ENCODE measurements at regions not wholly inside any gene's neighbourhood (a gene's known extent, or its start where the extent isn't known, plus 50 kb on each side); places are given as distances from the start of the nearest gene placed in this dataset.

DNA sequence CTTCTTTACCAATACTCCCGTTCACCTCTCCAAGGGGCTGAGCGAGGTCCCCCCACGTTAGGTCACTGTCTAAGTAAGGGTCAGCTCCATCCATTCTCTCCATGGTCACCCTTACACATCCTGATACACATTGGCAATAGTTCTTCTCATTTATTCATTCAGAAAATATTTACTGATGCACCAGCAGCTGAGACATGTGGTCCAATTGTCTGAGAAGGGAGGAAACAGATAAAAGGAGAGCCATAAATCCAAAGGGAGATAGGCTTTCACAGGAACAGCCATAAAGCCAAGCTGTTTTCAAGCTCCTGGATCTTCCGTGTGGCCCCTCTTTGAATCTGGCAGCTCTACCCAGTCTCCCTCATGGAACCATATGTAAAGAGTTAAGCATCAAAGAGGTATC lies 121.2 kb downstream of the TXNL1 start (continued):
- no peak for TF ChIP-seq STAT1 (conservative IDR thresholded peaks at IDR 0.05)

DNA sequence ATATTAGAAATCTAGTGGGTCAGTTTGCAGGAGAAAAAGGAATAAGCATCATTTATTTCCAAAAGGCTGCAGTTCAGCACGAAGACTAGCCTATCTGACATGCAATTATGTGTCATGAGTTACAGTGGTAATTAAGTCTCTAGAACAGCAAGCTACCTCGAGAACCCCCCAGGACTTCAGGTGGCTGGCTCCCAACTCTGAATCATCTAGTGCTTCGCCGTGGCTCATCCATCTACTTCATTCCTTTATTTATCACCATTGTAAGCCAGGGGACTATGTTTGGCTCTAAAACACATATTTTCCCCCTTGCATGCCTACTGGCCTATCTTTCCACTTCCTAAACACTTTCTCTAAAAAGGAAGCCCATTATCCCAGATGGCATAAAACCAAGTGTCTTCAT lies 121.6 kb downstream of the TXNL1 start:
- intact Hi-C loops (cut with micrococcal nuclease; ENCODE audit: unreplicated experiment) (no loop called here), in situ Hi-C loops (cut with MboI) (no loop called here)
- FAIRE-seq (no peak), DNase-seq (ENCODE audit: low read depth, low spot score) (no peak), ATAC-seq (no peak)
- ChIA-PET SMC1A (ENCODE audit: uncharacterized antibody, unreplicated experiment) (interaction anchor here (0.7 to 1.4 kb wide), 3 partner anchors 9 to 399 kb away, joined by 3 to 4 read pairs (median 3); no protein-coding TSS in a partner anchor), CTCF (no interaction called here), RAD21 (ENCODE audit: unreplicated experiment) (no interaction called here), POLR2A (no interaction called here)
- H3K9me3 ChIP-seq (replicated peaks; ENCODE audit: control insufficient read depth, insufficient read depth, low read length), result no peaks in the 10 kb centered on the region
- H4K20me1 ChIP-seq (ENCODE audit: control insufficient read depth, insufficient read depth), result no peaks in the 10 kb centered on the region
- WGBS (ENCODE audit: insufficient coverage, insufficient replicate concordance, low lambda C conversion rate, missing lambda C conversion rate), result 15% methylated on average over 4 of the region's 4 CpGs
- no peaks in the 10 kb centered on the region for H3K36me3 ChIP-seq (ENCODE audit: control insufficient read depth in 2 of 2, insufficient read depth in 2 of 2, low read length in 1 of 2)
- TF ChIP-seq RAD21 (IDR thresholded peaks at IDR 0.05; ENCODE audit: insufficient read depth, low read depth, low read length) (no peak), CBFB (IDR thresholded peaks at IDR 0.05; ENCODE audit: low read depth) (no peak), NRF1 (conservative IDR thresholded peaks at IDR 0.05; ENCODE audit: low read depth, low read length) (no peak), ZNF207 (IDR thresholded peaks at IDR 0.05; ENCODE audit: borderline replicate concordance) (no peak), HDAC6 (IDR thresholded peaks at IDR 0.05; ENCODE audit: unreplicated experiment) (no peak), TBL1XR1 (IDR thresholded peaks at IDR 0.05; ENCODE audit: low read depth, low read length) (no peak), EED (IDR thresholded peaks at IDR 0.05; ENCODE audit: low read depth) (no peak), FOS (IDR thresholded peaks at IDR 0.05; ENCODE audit: borderline replicate concordance, extremely low read depth, insufficient read length) (no peak), IKZF2 (IDR thresholded peaks at IDR 0.05) (no peak), SMARCA5 (IDR thresholded peaks at IDR 0.05) (no peak), CHD1 (IDR thresholded peaks at IDR 0.05; ENCODE audit: low read depth, low read length) (no peak), TARDBP (IDR thresholded peaks at IDR 0.05; ENCODE audit: borderline replicate concordance) (no peak), IKZF1 (conservative IDR thresholded peaks at IDR 0.05) (no peak), PML (IDR thresholded peaks at IDR 0.05; ENCODE audit: low read length) (no peak), PAX5 (IDR thresholded peaks at IDR 0.05; ENCODE audit: borderline replicate concordance, low read depth, low read length) (no peak), NFYA (IDR thresholded peaks at IDR 0.05; ENCODE audit: borderline replicate concordance, low read depth, low read length) (no peak)
- TF ChIP-seq, protein P1, sequence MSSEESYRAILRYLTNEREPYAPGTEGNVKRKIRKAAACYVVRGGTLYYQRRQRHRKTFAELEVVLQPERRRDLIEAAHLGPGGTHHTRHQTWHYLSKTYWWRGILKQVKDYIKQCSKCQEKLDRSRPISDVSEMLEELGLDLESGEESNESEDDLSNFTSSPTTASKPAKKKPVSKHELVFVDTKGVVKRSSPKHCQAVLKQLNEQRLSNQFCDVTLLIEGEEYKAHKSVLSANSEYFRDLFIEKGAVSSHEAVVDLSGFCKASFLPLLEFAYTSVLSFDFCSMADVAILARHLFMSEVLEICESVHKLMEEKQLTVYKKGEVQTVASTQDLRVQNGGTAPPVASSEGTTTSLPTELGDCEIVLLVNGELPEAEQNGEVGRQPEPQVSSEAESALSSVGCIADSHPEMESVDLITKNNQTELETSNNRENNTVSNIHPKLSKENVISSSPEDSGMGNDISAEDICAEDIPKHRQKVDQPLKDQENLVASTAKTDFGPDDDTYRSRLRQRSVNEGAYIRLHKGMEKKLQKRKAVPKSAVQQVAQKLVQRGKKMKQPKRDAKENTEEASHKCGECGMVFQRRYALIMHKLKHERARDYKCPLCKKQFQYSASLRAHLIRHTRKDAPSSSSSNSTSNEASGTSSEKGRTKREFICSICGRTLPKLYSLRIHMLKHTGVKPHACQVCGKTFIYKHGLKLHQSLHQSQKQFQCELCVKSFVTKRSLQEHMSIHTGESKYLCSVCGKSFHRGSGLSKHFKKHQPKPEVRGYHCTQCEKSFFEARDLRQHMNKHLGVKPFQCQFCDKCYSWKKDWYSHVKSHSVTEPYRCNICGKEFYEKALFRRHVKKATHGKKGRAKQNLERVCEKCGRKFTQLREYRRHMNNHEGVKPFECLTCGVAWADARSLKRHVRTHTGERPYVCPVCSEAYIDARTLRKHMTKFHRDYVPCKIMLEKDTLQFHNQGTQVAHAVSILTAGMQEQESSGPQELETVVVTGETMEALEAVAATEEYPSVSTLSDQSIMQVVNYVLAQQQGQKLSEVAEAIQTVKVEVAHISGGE (CRISPR knock-in tag; IDR thresholded peaks at IDR 0.05), result no peak
- TF ChIP-seq, protein P2, sequence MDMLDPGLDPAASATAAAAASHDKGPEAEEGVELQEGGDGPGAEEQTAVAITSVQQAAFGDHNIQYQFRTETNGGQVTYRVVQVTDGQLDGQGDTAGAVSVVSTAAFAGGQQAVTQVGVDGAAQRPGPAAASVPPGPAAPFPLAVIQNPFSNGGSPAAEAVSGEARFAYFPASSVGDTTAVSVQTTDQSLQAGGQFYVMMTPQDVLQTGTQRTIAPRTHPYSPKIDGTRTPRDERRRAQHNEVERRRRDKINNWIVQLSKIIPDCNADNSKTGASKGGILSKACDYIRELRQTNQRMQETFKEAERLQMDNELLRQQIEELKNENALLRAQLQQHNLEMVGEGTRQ (IDR thresholded peaks at IDR 0.05; ENCODE audit: borderline replicate concordance, low read depth, low read length), result no peak
- H3K4me2 ChIP-seq (ENCODE audit: control insufficient read depth, insufficient read depth), result no peak overlapping the region
- no TSS peak for BruUV-seq (replicated peaks)
- H3K4me3 ChIP-seq, result no peak overlapping the region
- H3K27me3 ChIP-seq (replicated peaks in 1 of 2; ENCODE audit: control insufficient read depth in 2 of 2, insufficient read depth in 2 of 2, low read length in 1 of 2), result no peaks in the 10 kb centered on the region; a peak in 1 of 4 replicates
- no peak overlapping the region for H2AFZ ChIP-seq (ENCODE audit: control insufficient read depth, low read depth, low read length)
- H3K4me1 ChIP-seq (ENCODE audit: control insufficient read depth, insufficient read depth, low read length), result no peaks in the 10 kb centered on the region
- H3K27ac ChIP-seq (ENCODE audit: control insufficient read depth, insufficient read depth), result no peak overlapping the region
- no peaks in the 10 kb centered on the region for H3K79me2 ChIP-seq (ENCODE audit: control insufficient read depth, insufficient read depth, low read length)
- no peak overlapping the region for H3K9ac ChIP-seq (ENCODE audit: control insufficient read depth, insufficient read depth, low read length)
